GM19240 (cell line): ENCODE measurements at regions not wholly inside any gene's neighbourhood (a gene's known extent, or its start where the extent isn't known, plus 50 kb on each side); places are given as distances from the start of the nearest gene placed in this dataset.

Experiments
- DNase-seq: peaks from one replicate; pipeline ENCODE4 v3.0.0; 2011; ENCODE audit warnings: low spot score; ENCODE audit not compliant: insufficient read length

DNA sequence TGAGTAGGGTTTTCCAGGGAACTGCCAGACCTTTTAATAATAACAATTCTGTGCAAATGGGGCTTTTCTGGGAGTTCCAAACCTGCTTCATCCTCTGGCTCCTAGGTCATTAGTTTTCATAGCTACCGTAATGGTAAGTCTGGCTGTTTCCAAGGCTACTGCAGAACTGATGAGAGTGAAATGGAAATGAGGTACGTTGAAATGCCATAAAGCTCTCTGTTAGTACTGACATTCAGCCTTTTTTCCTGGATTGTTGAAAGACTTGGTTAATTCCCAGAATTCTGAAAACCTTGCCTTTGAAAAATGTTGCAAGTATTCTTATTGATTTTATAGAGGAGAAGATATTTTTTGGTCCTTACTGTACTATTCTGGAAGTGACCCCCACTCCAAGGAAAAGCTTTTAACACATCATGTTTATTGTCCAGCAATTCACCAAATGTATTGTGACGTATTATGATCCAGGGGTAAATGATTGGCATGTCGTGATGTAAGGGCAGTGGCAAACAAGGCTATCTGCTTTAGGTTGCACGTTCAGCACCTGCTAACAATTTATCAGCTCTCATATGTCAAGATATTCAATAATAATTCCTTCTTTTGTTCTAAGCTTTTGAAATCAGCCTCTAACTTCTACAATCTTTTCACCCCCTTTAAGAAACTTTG is 767.0 kb upstream of the RAB6C start:
- no peak for DNase-seq

DNA sequence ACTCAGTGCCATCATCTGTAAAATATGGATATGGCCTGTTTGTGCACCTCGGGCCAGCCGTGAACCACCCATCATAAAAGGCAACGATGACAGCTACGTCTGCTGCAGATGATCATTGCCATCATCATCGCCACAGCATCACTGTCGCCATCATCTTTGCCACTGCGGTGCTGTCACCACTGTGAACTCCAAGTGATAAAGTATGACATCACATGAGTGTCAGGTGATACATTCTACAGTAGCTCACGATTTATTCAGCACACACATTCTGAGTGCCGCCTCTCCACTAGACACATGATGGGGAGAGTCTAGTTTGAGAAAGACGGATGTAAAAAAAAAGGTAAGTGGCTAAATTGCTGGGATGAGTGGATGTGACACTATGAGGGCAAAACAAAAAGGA is 755.4 kb upstream of the RAB6C start:
- DNase-seq = no peak

DNA sequence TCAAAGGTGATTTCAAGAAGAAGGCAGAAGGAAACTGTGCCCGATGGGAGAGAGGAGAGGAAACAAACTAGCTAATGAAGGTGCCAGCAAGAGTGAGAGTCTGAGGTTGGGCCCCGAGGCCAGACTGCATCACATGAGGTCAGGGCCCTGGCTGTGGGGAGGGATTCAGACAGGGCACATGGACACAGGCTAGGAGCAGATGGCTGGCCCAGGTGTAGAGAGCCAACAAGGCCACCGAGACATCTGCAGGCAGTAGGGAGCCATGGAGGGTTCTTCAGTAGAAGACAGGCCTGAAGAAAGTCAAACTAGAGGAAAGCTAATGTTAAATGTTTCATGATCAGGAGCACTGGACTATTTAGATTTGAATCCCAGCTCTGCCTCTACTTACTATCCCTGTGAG is 755.0 kb upstream of the RAB6C start:
- no peak for DNase-seq

GRCh38 chr2:129229196-129229595 is 750.3 kb upstream of the RAB6C start:
- no peak for DNase-seq

GRCh38 chr2:129229830-129230441 is 749.5 kb upstream of the RAB6C start:
- DNase-seq = no peak

- no peak for DNase-seq
These were observed 747.5 kb upstream of the RAB6C start for GRCh38 chr2:129231924-129232323.

DNA sequence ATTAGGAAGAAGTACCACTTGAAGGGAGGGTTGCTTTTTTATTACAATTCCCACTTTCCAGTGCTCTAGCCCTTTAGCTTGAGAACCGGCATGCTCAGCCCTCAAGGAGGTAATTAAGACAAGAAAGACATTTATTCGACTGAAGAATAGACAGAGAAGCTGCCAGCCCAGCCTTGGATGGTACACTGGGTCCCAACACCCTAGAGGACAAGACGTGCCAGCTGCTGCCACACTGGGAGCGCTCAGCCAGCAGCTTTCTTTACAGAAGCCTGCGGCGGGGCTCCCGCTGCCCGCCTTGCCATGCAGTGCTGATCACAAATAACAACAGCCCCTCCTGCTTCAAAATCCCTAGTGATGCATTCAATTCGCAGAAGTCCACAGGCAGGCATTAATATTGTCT is 746.3 kb upstream of the RAB6C start:
- DNase-seq = no peak

- DNase-seq = no peak
These were observed 745.6 kb upstream of the RAB6C start for GRCh38 chr2:129233751-129234406.

DNA sequence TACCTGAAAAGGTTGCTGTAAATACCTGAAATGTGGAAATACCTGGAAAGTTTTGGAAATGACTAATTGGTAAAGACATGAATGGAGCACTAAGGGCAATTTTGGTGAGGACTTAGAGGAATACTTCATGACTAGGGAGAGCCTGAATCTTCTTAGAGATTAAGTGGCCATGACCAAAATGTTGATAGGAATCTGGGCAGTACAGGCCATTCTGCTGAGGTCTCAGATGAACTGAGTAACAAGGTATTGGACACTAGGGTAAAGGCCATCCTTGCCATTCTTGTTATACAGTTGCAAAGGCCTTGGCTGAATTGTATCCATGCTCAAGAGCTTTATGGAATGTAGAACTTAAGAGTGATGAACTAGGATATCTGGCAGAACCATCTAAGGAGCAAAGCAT is 742.9 kb upstream of the RAB6C start:
- no peak for DNase-seq

DNA sequence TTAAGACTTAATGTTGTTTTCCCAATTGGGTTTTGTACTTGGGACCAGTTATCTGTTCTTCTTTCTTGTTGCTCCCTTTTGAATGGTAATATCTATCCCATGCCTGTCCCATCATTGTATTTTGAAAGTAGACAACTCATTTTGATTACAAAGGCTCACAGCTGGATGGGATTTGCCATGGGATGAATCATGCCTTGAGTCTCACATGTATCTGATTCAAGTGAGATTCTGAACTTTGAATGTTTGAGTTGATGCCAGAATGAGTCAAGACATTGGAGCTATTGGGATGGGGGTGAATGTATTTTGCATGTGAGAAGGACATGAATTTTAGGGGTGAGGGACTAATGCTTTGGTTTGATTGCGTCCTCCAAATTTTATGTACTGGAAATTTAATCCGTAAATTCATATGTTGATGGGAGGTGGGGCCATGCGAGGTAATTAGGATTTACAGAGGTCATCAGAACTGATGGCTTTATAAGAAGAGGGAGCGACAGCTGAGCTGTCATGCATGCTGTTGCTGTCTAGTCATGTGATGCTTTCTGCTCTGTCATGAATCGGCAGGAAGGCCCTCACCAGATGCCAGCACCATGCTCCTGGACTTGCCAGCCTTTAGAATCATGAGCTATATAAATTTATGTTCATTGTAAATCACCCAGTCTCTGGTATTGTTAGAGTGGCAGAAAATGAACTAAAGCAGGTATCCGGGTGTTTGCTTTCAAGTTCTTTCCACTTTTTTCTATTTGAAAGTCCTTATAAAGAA is 741.3 kb upstream of the RAB6C start:
- DNase-seq = no peak

GRCh38 chr2:129239141-129239540 is 740.3 kb upstream of the RAB6C start:
- no peak for DNase-seq

- DNase-seq = no peak
These were observed 739.4 kb upstream of the RAB6C start for GRCh38 chr2:129240061-129240460.

DNA sequence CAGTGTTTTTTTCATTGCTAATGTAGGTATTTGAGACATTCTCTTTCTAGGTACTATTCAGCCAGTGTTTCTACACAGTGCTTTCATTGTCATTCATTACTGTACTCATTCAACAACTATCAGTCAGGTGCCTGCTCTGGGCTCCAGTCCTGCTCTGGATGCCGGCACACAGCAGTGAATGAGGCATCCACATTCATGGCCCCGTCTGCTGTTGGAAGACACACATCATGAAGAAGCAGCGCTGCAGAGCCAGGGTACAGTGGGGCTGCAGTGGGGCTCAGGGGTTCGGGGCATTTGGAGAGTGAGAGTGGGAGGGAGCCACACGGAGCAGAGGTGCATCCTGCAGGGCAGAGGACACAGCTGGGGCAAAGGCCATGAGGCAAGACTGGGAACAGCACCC is 737.2 kb upstream of the RAB6C start:
- DNase-seq = no peak

GRCh38 chr2:129247751-129248150 is 731.7 kb upstream of the RAB6C start:
- DNase-seq = no peak

- no peak for DNase-seq
These were observed 731.3 kb upstream of the RAB6C start for GRCh38 chr2:129248198-129248597.

- no peak for DNase-seq
These were observed 726.5 kb upstream of the RAB6C start for GRCh38 chr2:129252781-129253460.

GRCh38 chr2:129253461-129253812 is 726.0 kb upstream of the RAB6C start:
- DNase-seq = no peak

- DNase-seq = no peak
These were observed 724.7 kb upstream of the RAB6C start for GRCh38 chr2:129254718-129255117.

GRCh38 chr2:129255610-129256313 is 723.7 kb upstream of the RAB6C start:
- no peak for DNase-seq

GRCh38 chr2:129256642-129257041 is 722.8 kb upstream of the RAB6C start:
- no peak for DNase-seq

DNA sequence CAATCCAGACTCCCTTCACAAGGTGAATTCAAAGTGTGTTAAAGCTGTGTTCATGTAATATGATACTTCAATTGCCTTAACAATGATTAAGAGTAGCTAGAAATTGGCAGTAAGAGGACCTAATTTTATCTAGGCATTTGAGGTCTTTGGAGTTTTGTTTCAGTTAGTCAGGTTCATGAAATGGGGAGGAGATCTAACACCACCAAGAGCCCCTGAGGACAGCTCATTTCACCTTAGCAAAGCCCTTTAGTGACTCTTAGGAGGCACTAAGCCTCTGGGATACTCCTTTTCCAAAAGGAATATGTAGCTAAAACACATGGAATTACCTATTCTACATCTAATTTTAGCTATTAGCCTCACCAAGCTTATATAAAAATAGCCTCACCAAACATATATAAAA is 716.5 kb upstream of the RAB6C start:
- DNase-seq = no peak
